HepG2 (cell line): ENCODE measurements at regions not wholly inside any gene's neighbourhood (a gene's known extent, or its start where the extent isn't known, plus 50 kb on each side); places are given as distances from the start of the nearest gene placed in this dataset.
A peak's percentile ranks its signal among the peaks of the same experiment; 100 is the strongest.

ENCODE experiments used
- IKZF1 ChIP-seq: fragments of 450-650 bp; IDR thresholded peaks from 2 replicates; pipeline ENCODE4 v1.7.1; 2016
- KAT8 ChIP-seq: IDR thresholded peaks from 2 replicates; pipeline ENCODE4 v1.6.1; 2016; ENCODE audit warnings: missing genetic modification reagents, missing compliant biosample characterization
- KLF16 ChIP-seq, 2 experiments: sonication (generic) in 1 of 2; formaldehyde crosslinking in 1 of 2; IDR thresholded peaks; 2 replicates each; pipeline versions ENCODE4 v1.6.1 to v1.8.0; 2016 to 2023; ENCODE audit warnings: missing genetic modification reagents in 2 of 2, missing compliant biosample characterization in 1 of 2
- RBM22 ChIP-seq: fragments of 200-400 bp; formaldehyde crosslinking; optimal IDR thresholded peaks from 2 replicates; pipeline ENCODE3; 2017; ENCODE audit warnings: mild to moderate bottlenecking, low read length, moderate library complexity
- SKI ChIP-seq: fragments of 450-650 bp; IDR thresholded peaks from one replicate; pipeline ENCODE4 v1.6.1; 2018; ENCODE audit warnings: mild to moderate bottlenecking; ENCODE audit not compliant: partially characterized antibody
- SOX13 ChIP-seq, 3 experiments: fragments of 450-650 bp in 1 of 3; sonication (generic) in 1 of 3; formaldehyde crosslinking in 1 of 3; IDR thresholded peaks in 2 of 3; conservative IDR thresholded peaks in 1 of 3; 2 replicates each; pipeline versions ENCODE4 v1.5.0 to v1.6.1; 2016 to 2020; ENCODE audit warnings: antibody characterized with exemption in 1 of 3, mild to moderate bottlenecking in 1 of 3, missing compliant biosample characterization in 1 of 3, missing genetic modification reagents in 1 of 3, moderate library complexity in 1 of 3
- TBX2 ChIP-seq: sonication (generic); formaldehyde crosslinking; IDR thresholded peaks from 2 replicates; pipeline ENCODE4 v1.5.0; 2020; ENCODE audit warnings: missing genetic modification reagents, mild to moderate bottlenecking, borderline replicate concordance
- TMF1 ChIP-seq: sonication (generic); formaldehyde crosslinking; IDR thresholded peaks from 2 replicates; pipeline ENCODE4 v1.8.1; 2022; ENCODE audit warnings: low read depth, missing genetic modification reagents
- ZNF343 ChIP-seq: sonication (generic); formaldehyde crosslinking; IDR thresholded peaks from 2 replicates; pipeline ENCODE4 v1.4.0; 2020; ENCODE audit warnings: mild to moderate bottlenecking, missing genetic modification reagents
- ZNF44 ChIP-seq: sonication (generic); formaldehyde crosslinking; IDR thresholded peaks from 2 replicates; pipeline ENCODE4 v1.5.1; 2020; ENCODE audit warnings: mild to moderate bottlenecking, missing genetic modification reagents
- ZNF451 ChIP-seq: sonication (generic); formaldehyde crosslinking; IDR thresholded peaks from 2 replicates; pipeline ENCODE4 v1.5.0; 2020; ENCODE audit warnings: mild to moderate bottlenecking, missing genetic modification reagents
- ZSCAN31 ChIP-seq: sonication (generic); formaldehyde crosslinking; IDR thresholded peaks from 2 replicates; pipeline ENCODE4 v1.5.0; 2020; ENCODE audit warnings: low read depth, mild to moderate bottlenecking, missing genetic modification reagents
- TF ChIP-seq, protein P1 (sequence below): sonication (generic); formaldehyde crosslinking; IDR thresholded peaks from 2 replicates; pipeline ENCODE4 v1.4.0; 2020; ENCODE audit warnings: missing genetic modification reagents
- TF ChIP-seq, protein P2 (sequence below): sonication (generic); formaldehyde crosslinking; IDR thresholded peaks from 2 replicates; pipeline ENCODE4 v1.8.0; 2022; ENCODE audit warnings: missing genetic modification reagents, mild to moderate bottlenecking, moderate library complexity, borderline replicate concordance
- TF ChIP-seq, protein P3 (sequence below): sonication (generic); formaldehyde crosslinking; IDR thresholded peaks from 2 replicates; pipeline ENCODE4 v1.4.0; 2020; ENCODE audit warnings: missing genetic modification reagents
- TF ChIP-seq, protein P4 (sequence below): sonication (generic); formaldehyde crosslinking; conservative IDR thresholded peaks from 2 replicates; pipeline ENCODE4 v1.4.0; 2020; ENCODE audit warnings: missing genetic modification reagents
- TF ChIP-seq, protein P5 (sequence below): sonication (generic); formaldehyde crosslinking; IDR thresholded peaks from 2 replicates; pipeline ENCODE4 v1.5.0; 2020; ENCODE audit warnings: mild to moderate bottlenecking, missing genetic modification reagents

DNA sequence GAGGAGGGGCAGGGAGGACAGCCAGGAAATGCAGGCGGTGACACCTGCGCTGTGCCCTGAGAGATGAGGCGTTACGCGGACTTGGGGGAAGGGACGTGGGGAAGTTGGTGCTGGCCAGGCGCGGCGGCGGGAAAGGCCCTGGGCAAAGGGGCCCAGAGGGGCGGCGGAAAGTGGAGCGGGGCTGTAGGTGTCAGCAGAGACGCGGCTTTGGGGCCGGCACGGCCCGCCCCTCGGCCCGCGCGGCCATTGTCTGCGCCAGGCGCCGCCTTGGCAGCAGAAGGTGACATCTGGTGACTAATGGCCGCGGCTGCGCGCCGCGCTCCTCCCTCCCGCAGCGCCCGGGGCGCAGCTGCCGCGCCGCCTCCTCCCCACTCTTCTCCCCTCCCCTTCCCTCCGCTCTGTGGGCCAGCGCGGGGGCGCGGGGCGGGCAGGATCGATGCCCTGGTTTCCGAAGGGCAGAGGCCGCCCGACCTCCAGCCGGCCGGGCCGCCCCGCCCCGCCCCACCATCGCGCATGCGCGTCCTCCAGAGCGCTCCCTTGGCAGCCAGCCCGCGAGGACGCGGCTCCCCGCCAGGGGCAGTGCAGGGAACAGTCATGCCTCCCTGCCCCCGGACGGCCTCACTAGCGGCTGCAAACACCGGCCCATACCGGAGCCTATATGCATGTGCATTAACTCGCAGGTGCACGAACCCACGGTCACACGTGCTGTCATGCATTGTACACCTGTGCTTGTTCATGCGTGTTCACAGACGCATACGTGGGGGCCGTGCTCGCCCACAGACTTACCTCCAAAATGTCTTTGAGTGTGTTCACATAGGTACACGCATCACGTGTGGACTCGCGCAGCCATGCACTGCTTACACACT, 269.6 kb downstream of the RPS24 start (continued):
- TF ChIP-seq, protein P1, sequence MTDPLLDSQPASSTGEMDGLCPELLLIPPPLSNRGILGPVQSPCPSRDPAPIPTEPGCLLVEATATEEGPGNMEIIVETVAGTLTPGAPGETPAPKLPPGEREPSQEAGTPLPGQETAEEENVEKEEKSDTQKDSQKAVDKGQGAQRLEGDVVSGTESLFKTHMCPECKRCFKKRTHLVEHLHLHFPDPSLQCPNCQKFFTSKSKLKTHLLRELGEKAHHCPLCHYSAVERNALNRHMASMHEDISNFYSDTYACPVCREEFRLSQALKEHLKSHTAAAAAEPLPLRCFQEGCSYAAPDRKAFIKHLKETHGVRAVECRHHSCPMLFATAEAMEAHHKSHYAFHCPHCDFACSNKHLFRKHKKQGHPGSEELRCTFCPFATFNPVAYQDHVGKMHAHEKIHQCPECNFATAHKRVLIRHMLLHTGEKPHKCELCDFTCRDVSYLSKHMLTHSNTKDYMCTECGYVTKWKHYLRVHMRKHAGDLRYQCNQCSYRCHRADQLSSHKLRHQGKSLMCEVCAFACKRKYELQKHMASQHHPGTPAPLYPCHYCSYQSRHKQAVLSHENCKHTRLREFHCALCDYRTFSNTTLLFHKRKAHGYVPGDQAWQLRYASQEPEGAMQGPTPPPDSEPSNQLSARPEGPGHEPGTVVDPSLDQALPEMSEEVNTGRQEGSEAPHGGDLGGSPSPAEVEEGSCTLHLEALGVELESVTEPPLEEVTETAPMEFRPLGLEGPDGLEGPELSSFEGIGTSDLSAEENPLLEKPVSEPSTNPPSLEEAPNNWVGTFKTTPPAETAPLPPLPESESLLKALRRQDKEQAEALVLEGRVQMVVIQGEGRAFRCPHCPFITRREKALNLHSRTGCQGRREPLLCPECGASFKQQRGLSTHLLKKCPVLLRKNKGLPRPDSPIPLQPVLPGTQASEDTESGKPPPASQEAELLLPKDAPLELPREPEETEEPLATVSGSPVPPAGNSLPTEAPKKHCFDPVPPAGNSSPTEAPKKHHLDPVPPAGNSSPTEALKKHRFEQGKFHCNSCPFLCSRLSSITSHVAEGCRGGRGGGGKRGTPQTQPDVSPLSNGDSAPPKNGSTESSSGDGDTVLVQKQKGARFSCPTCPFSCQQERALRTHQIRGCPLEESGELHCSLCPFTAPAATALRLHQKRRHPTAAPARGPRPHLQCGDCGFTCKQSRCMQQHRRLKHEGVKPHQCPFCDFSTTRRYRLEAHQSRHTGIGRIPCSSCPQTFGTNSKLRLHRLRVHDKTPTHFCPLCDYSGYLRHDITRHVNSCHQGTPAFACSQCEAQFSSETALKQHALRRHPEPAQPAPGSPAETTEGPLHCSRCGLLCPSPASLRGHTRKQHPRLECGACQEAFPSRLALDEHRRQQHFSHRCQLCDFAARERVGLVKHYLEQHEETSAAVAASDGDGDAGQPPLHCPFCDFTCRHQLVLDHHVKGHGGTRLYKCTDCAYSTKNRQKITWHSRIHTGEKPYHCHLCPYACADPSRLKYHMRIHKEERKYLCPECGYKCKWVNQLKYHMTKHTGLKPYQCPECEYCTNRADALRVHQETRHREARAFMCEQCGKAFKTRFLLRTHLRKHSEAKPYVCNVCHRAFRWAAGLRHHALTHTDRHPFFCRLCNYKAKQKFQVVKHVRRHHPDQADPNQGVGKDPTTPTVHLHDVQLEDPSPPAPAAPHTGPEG (CRISPR knock-in tag) = 0 out of 2 replicates have a peak, but pooled peaks have one; percentile 68
- TF ChIP-seq ZNF343 (CRISPR knock-in tag) = peak; percentile 62; the same call in 1 of the 2 replicates
- peak; percentile 51 for TF ChIP-seq KAT8 (CRISPR knock-in tag)
- TF ChIP-seq TMF1 (CRISPR knock-in tag) = peak; percentile 76; the same call in 1 of the 2 replicates
- TF ChIP-seq, protein P2, sequence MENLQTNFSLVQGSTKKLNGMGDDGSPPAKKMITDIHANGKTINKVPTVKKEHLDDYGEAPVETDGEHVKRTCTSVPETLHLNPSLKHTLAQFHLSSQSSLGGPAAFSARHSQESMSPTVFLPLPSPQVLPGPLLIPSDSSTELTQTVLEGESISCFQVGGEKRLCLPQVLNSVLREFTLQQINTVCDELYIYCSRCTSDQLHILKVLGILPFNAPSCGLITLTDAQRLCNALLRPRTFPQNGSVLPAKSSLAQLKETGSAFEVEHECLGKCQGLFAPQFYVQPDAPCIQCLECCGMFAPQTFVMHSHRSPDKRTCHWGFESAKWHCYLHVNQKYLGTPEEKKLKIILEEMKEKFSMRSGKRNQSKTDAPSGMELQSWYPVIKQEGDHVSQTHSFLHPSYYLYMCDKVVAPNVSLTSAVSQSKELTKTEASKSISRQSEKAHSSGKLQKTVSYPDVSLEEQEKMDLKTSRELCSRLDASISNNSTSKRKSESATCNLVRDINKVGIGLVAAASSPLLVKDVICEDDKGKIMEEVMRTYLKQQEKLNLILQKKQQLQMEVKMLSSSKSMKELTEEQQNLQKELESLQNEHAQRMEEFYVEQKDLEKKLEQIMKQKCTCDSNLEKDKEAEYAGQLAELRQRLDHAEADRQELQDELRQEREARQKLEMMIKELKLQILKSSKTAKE (CRISPR knock-in tag) = no peak; the same call in 1 of the 2 replicates
- peak; percentile 79 for TF ChIP-seq SKI
- no peak for TF ChIP-seq ZNF44 (CRISPR knock-in tag)
- TF ChIP-seq IKZF1 = no peak
- TF ChIP-seq ZSCAN31 (CRISPR knock-in tag) = peak; percentile 59; the same call in 1 of the 2 replicates
- TF ChIP-seq, protein P3, sequence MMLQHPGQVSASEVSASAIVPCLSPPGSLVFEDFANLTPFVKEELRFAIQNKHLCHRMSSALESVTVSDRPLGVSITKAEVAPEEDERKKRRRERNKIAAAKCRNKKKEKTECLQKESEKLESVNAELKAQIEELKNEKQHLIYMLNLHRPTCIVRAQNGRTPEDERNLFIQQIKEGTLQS (CRISPR knock-in tag) = no peak
- TF ChIP-seq, protein P4, sequence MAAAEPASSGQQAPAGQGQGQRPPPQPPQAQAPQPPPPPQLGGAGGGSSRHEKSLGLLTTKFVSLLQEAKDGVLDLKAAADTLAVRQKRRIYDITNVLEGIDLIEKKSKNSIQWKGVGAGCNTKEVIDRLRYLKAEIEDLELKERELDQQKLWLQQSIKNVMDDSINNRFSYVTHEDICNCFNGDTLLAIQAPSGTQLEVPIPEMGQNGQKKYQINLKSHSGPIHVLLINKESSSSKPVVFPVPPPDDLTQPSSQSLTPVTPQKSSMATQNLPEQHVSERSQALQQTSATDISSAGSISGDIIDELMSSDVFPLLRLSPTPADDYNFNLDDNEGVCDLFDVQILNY = 0 out of 2 replicates have a peak, but pooled peaks have one; percentile 16
- peak; percentile 95 for TF ChIP-seq TBX2
- 0 out of 2 replicates have a peak, but pooled peaks have one; percentile 61 for TF ChIP-seq ZNF451 (CRISPR knock-in tag)
- TF ChIP-seq SOX13 (IDR thresholded peaks at IDR 0.05) = no peak
- peak in 1 of 2 experiments; percentile 61; a peak in 2 of 4 replicates for TF ChIP-seq SOX13 (CRISPR knock-in tag; conservative IDR thresholded peaks at IDR 0.05 in 1 of 2, IDR thresholded peaks at IDR 0.05 in 1 of 2)
- peak in 1 of 2 experiments; percentile 80; a peak in 2 of 4 replicates for TF ChIP-seq KLF16 (CRISPR knock-in tag; IDR thresholded peaks at IDR 0.05)
- TF ChIP-seq, protein P5, sequence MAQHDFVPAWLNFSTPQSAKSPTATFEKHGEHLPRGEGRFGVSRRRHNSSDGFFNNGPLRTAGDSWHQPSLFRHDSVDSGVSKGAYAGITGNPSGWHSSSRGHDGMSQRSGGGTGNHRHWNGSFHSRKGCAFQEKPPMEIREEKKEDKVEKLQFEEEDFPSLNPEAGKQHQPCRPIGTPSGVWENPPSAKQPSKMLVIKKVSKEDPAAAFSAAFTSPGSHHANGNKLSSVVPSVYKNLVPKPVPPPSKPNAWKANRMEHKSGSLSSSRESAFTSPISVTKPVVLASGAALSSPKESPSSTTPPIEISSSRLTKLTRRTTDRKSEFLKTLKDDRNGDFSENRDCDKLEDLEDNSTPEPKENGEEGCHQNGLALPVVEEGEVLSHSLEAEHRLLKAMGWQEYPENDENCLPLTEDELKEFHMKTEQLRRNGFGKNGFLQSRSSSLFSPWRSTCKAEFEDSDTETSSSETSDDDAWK (CRISPR knock-in tag) = no peak
- TF ChIP-seq RBM22 = no peak
